ENCODE measurements at regions not wholly inside any gene's neighbourhood (a gene's known extent, or its start where the extent isn't known, plus 50 kb on each side); places are given as distances from the start of the nearest gene placed in this dataset.

- DNase-seq (ENCODE audit: low read depth), result peak; percentile 93
- TF ChIP-seq, protein P1, sequence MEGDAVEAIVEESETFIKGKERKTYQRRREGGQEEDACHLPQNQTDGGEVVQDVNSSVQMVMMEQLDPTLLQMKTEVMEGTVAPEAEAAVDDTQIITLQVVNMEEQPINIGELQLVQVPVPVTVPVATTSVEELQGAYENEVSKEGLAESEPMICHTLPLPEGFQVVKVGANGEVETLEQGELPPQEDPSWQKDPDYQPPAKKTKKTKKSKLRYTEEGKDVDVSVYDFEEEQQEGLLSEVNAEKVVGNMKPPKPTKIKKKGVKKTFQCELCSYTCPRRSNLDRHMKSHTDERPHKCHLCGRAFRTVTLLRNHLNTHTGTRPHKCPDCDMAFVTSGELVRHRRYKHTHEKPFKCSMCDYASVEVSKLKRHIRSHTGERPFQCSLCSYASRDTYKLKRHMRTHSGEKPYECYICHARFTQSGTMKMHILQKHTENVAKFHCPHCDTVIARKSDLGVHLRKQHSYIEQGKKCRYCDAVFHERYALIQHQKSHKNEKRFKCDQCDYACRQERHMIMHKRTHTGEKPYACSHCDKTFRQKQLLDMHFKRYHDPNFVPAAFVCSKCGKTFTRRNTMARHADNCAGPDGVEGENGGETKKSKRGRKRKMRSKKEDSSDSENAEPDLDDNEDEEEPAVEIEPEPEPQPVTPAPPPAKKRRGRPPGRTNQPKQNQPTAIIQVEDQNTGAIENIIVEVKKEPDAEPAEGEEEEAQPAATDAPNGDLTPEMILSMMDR (conservative IDR thresholded peaks at IDR 0.05; ENCODE audit: low read depth, low read length), result peak; percentile 84
- no peak overlapping the region for H3K4me3 ChIP-seq (ENCODE audit: low read depth, low read length)
Observed at GRCh38 chr12:98424726-98425401, 90.5 kb upstream of the TMPO start.

GRCh38 chr12:98425859-98426258 is 89.5 kb upstream of the TMPO start:
- no peak for DNase-seq (ENCODE audit: low read depth)
- TF ChIP-seq, protein P1 (conservative IDR thresholded peaks at IDR 0.05; ENCODE audit: low read depth, low read length), result no peak

DNA sequence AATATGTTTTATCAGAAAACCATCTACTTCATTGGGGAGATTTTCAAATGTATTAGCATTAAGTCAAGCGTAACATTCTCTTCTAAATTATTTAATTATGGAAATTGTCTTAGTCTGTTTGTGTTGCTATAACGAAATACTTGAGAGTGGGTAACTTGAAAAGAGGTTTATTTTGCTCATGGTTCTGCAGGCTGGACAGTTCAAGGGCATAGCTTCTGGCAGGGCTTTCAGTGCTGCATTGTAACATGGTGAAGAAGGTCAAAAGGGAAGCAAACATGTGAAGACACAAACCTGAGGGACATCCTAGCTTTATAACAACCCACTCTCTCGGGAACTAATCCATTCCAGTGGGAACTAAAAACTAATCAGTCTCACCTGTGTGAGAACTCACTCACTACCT is 84.3 kb upstream of the TMPO start:
- DNase-seq (ENCODE audit: low read depth), result no peak
- TF ChIP-seq, protein P1 (conservative IDR thresholded peaks at IDR 0.05; ENCODE audit: low read depth, low read length), result no peak

More at GRCh38 chr12:98425859-98426258, 89.5 kb upstream of the TMPO start:
- no peak overlapping the region for H3K4me3 ChIP-seq (ENCODE audit: low read depth, low read length)

GRCh38 chr12:98437166-98437565 is 78.2 kb upstream of the TMPO start:
- no peak for DNase-seq (ENCODE audit: low read depth)
- no peak overlapping the region for H3K4me3 ChIP-seq (ENCODE audit: low read depth, low read length)
- TF ChIP-seq, protein P1 (conservative IDR thresholded peaks at IDR 0.05; ENCODE audit: low read depth, low read length), result no peak

More for the DNA sequence above, 84.3 kb upstream of the TMPO start:
- no peak overlapping the region for H3K4me3 ChIP-seq (ENCODE audit: low read depth, low read length)

DNA sequence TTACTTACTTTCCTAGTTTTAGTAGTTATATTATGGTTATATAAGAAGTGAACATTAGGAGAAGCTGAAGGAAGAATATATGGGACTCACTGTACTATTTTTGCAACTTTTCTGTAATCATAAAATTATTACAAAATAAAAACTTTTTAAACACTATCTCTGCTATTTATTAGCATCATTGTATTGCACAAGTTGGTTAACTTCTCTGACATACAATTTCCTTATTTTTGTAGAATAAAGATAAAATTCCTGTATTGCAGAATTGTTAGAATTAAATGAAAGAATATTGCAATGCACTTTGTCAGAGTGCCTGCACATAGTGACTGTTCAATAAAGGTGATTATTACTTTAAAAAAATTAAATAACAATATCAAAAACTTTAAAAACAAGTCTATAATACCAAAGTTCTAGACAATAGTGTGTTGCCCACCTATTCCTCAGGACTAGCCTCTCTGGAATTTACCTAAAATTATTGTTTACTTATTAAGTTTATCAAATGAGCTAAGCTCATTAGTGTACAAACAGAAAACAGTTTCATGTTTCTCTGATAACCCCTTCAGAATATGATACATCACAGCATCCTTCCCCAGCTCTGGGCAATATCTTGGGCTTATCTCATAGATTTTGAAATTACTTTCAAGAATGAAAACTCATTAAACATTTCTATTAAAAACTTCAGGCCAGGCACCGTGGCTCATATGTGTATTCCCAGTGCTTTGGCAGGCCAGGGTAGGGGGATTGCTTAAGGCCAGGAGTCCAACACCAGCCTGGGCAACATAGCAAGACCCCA is 77.4 kb upstream of the TMPO start:
- H3K4me3 ChIP-seq (ENCODE audit: low read depth, low read length), result no peak overlapping the region
- TF ChIP-seq, protein P1 (conservative IDR thresholded peaks at IDR 0.05; ENCODE audit: low read depth, low read length), result no peak
- DNase-seq (ENCODE audit: low read depth), result no peak

DNA sequence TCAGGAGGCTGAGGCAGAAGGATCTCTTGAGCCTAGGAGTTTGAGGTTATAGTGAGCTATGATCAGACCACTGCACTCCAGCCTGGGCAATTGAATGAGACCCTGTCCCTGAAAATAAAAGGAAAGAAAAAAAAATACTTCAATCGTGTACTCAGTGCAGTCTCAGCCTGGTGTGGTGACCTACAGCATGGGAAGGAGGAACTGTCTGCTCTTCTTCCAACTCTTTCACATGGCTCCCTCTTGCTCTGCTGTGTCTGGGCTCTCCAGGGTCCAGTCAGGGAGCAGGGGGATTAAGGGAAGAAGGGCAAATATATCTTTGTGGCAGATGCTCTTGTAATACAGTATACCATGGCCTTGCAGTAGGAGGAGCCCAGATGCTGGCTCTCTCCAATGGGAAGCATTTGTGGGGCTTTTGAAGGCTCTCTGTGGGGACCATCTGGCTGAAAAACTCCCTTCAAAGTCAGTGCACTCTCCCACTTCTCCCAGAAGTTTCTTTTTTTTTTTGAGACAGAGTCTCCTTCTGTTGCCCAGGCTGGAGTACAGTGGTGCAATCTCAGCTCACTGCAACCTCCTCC is 76.6 kb upstream of the TMPO start:
- DNase-seq (ENCODE audit: low read depth), result no peak
- H3K4me3 ChIP-seq (ENCODE audit: low read depth, low read length), result no peak overlapping the region
- TF ChIP-seq, protein P1 (conservative IDR thresholded peaks at IDR 0.05; ENCODE audit: low read depth, low read length), result no peak
